H1 (cell line): ENCODE measurements at regions not wholly inside any gene's neighbourhood (a gene's known extent, or its start where the extent isn't known, plus 50 kb on each side); places are given as distances from the start of the nearest gene placed in this dataset.

Source experiments
- CTCF ChIA-PET: fragments of 300-600 bp; sonication (Branson Sonifier 250); formaldehyde crosslinking; loops from one replicate; lab custom pipeline; 2021; ENCODE audit not compliant: partially characterized antibody; lab: Charles Lee
- POLR2A ChIA-PET: fragments of 300-600 bp; sonication (Branson Sonifier 250); formaldehyde crosslinking; loops from one replicate; lab custom pipeline; 2021; ENCODE audit warnings: inconsistent platforms; ENCODE audit not compliant: partially characterized antibody; lab: Charles Lee
- DNase-seq, 2 experiments: peaks; one replicate each; pipeline versions ENCODE4 v3.0.0 to v3.0.0-alpha.2; 2010 to 2022; ENCODE audit warnings: low spot score in 2 of 2, low read depth in 1 of 2, mixed read lengths in 1 of 2
- FAIRE-seq: peaks from 2 replicates; lab custom pipeline; 2011; peaks lifted over from hg19 to GRCh38; lab: Jason Lieb, UNC
- H2AFZ ChIP-seq: 2 replicates; pipeline ENCODE4 v1.8.1; 2012; ENCODE audit warnings: low read length, inconsistent platforms
- H2AK5ac ChIP-seq: 2 replicates; pipeline ENCODE4 v1.6.1; 2013; ENCODE audit warnings: low read depth, low read length
- H2BK120ac ChIP-seq: replicated peaks from 2 replicates; pipeline ENCODE3; 2013; ENCODE audit warnings: low read depth, low read length, inconsistent platforms
- H2BK12ac ChIP-seq: 2 replicates; pipeline ENCODE4 v1.6.1; 2013; ENCODE audit warnings: low read depth, low read length
- H2BK15ac ChIP-seq: 2 replicates; pipeline ENCODE4 v1.6.1; 2013; ENCODE audit warnings: low read length
- H2BK20ac ChIP-seq: 2 replicates; pipeline ENCODE4 v1.6.1; 2013; ENCODE audit warnings: low read length
- H2BK5ac ChIP-seq: 2 replicates; pipeline ENCODE4 v1.6.1; 2013; ENCODE audit warnings: low read depth, low read length
- H3K14ac ChIP-seq: 2 replicates; pipeline ENCODE4 v1.6.1; 2013; ENCODE audit warnings: inconsistent platforms; ENCODE audit not compliant: insufficient read length
- H3K18ac ChIP-seq: 2 replicates; pipeline ENCODE4 v1.6.1; 2013; ENCODE audit warnings: low read length; ENCODE audit errors: extremely low read depth
- H3K23ac ChIP-seq: 2 replicates; pipeline ENCODE4 v1.6.1; 2013; ENCODE audit warnings: inconsistent platforms; ENCODE audit not compliant: insufficient read length
- H3K23me2 ChIP-seq: 2 replicates; pipeline ENCODE4 v1.6.1; 2013; ENCODE audit warnings: low read depth, low read length
- H3K27ac ChIP-seq: 2 replicates; pipeline ENCODE4 v1.6.1; 2011; ENCODE audit warnings: low read depth, low read length, inconsistent platforms
- H3K27me3 ChIP-seq, 4 experiments: replicated peaks in 1 of 4; 1 replicate in 1 of 4; 2 replicates in 3 of 4; pipeline versions ENCODE4 v1.6.1 to v1.8.1; 2011 to 2013; ENCODE audit warnings: low read length in 3 of 4, mild to moderate bottlenecking in 3 of 4, inconsistent platforms in 2 of 4, mixed read lengths in 2 of 4, moderate library complexity in 1 of 4; ENCODE audit not compliant: control insufficient read depth in 3 of 4, insufficient read depth in 3 of 4; ENCODE audit errors: extremely low read depth in 1 of 4
- H3K36me3 ChIP-seq, 4 experiments: 2 replicates each; pipeline versions ENCODE4 v1.6.1 to v1.8.1; 2011 to 2013; ENCODE audit warnings: mild to moderate bottlenecking in 4 of 4, low read length in 3 of 4, moderate library complexity in 2 of 4, control low read depth in 1 of 4, inconsistent platforms in 1 of 4; ENCODE audit not compliant: insufficient read depth in 4 of 4, control insufficient read depth in 2 of 4
- H3K4ac ChIP-seq: replicated peaks from 2 replicates; pipeline ENCODE3; 2013; ENCODE audit warnings: low read length, low read depth, mixed read lengths, inconsistent platforms; ENCODE audit not compliant: insufficient read length
- H3K4me1 ChIP-seq, 4 experiments: replicated peaks in 1 of 4; 1 replicate in 1 of 4; 2 replicates in 3 of 4; pipeline versions ENCODE4 v1.6.1 to v1.8.1; 2011 to 2013; ENCODE audit warnings: low read length in 3 of 4, inconsistent platforms in 2 of 4, mixed read lengths in 1 of 4; ENCODE audit not compliant: insufficient read depth in 4 of 4, control insufficient read depth in 3 of 4
- H3K4me2 ChIP-seq, 2 experiments: 2 replicates each; pipeline versions ENCODE4 v1.6.1 to v1.8.1; 2011 to 2013; ENCODE audit warnings: low read depth in 2 of 2, low read length in 2 of 2, control low read depth in 1 of 2, inconsistent platforms in 1 of 2, mild to moderate bottlenecking in 1 of 2; ENCODE audit not compliant: insufficient read depth in 1 of 2
- H3K4me3 ChIP-seq, 4 experiments: fragments of 200-600, 300-600 bp in 1 of 4; sonication (generic), shearing (Covaris generic), sonication (Bioruptor Twin) in 1 of 4; 2 replicates each; pipeline versions ENCODE4 v1.5.1 to v1.8.1; 2011 to 2016; ENCODE audit warnings: low read length in 4 of 4, low read depth in 3 of 4, control low read depth in 2 of 4, inconsistent platforms in 2 of 4, mild to moderate bottlenecking in 2 of 4, mixed read lengths in 1 of 4, moderate library complexity in 1 of 4; ENCODE audit not compliant: insufficient read depth in 2 of 4; ENCODE audit errors: extremely low read depth in 1 of 4
- H3K56ac ChIP-seq: replicated peaks from 2 replicates; pipeline ENCODE3; 2013; ENCODE audit warnings: low read depth, mild to moderate bottlenecking, mixed read lengths, low read length, inconsistent platforms; ENCODE audit not compliant: insufficient read length
- H3K79me1 ChIP-seq: 2 replicates; pipeline ENCODE4 v1.6.1; 2013; ENCODE audit warnings: low read depth, low read length, control low read depth
- H3K79me2 ChIP-seq, 2 experiments: 2 replicates each; pipeline versions ENCODE4 v1.6.1 to v1.8.1; 2012 to 2013; ENCODE audit warnings: low read length in 2 of 2, mild to moderate bottlenecking in 2 of 2, inconsistent platforms in 1 of 2; ENCODE audit not compliant: insufficient read depth in 2 of 2, control insufficient read depth in 1 of 2
- H3K9ac ChIP-seq, 4 experiments: replicated peaks in 1 of 4; 1 replicate in 1 of 4; 2 replicates in 3 of 4; pipeline versions ENCODE4 v1.6.1 to v1.8.1; 2011 to 2013; ENCODE audit warnings: low read depth in 3 of 4, low read length in 3 of 4, control low read depth in 2 of 4, mild to moderate bottlenecking in 2 of 4, moderate library complexity in 2 of 4, inconsistent platforms in 1 of 4; ENCODE audit errors: extremely low read depth in 1 of 4
- H3K9me3 ChIP-seq, 2 experiments: 2 replicates each; pipeline versions ENCODE4 v1.6.1 to v1.8.1; 2012 to 2013; ENCODE audit warnings: mild to moderate bottlenecking in 2 of 2, moderate library complexity in 2 of 2, control low read depth in 1 of 2, inconsistent platforms in 1 of 2, low read depth in 1 of 2, low read length in 1 of 2, mixed read lengths in 1 of 2; ENCODE audit not compliant: insufficient read depth in 2 of 2
- H4K20me1 ChIP-seq, 2 experiments: replicated peaks in 1 of 2; 2 replicates each; pipeline versions ENCODE3 to v1.8.1; 2011 to 2013; ENCODE audit warnings: inconsistent platforms in 2 of 2, low read length in 2 of 2, mild to moderate bottlenecking in 1 of 2; ENCODE audit not compliant: insufficient read depth in 2 of 2, control insufficient read depth in 1 of 2
- H4K5ac ChIP-seq: 2 replicates; pipeline ENCODE4 v1.6.1; 2013; ENCODE audit warnings: low read length, low read depth, mixed read lengths, inconsistent platforms; ENCODE audit not compliant: insufficient read length
- H4K8ac ChIP-seq: 2 replicates; pipeline ENCODE4 v1.8.0; 2013; ENCODE audit warnings: mild to moderate bottlenecking, moderate library complexity, low read length, inconsistent platforms; ENCODE audit not compliant: insufficient read depth; ENCODE audit errors: extremely low read depth
- H4K91ac ChIP-seq: replicated peaks from 2 replicates; pipeline ENCODE3; 2013; ENCODE audit warnings: low read length, mixed read lengths, inconsistent platforms; ENCODE audit not compliant: insufficient read length
- CREB1 ChIP-seq: IDR thresholded peaks from 2 replicates; pipeline ENCODE4 v1.6.1; 2012; ENCODE audit warnings: inconsistent platforms
- TCF12 ChIP-seq: IDR thresholded peaks from 2 replicates; pipeline ENCODE4 v1.6.1; 2011; ENCODE audit warnings: low read depth, mild to moderate bottlenecking, low read length
- WGBS, 2 experiments: shearing (Covaris generic) in 1 of 2; methylation state at CpG; one replicate each; pipeline versions ENCODE4 v1.1.6 to v1.1.7; 2013 to 2015; ENCODE audit warnings: low lambda C conversion rate in 2 of 2, mixed read lengths in 2 of 2, inconsistent platforms in 1 of 2, low coverage in 1 of 2, missing lambda C conversion rate in 1 of 2; ENCODE audit not compliant: insufficient replicate concordance in 2 of 2, insufficient coverage in 1 of 2, insufficient read length in 1 of 2; ENCODE audit errors: extremely low coverage in 1 of 2, missing lambda C conversion rate in 1 of 2; 5-methylcytosine and 5-hydroxymethylcytosine counted together

DNA sequence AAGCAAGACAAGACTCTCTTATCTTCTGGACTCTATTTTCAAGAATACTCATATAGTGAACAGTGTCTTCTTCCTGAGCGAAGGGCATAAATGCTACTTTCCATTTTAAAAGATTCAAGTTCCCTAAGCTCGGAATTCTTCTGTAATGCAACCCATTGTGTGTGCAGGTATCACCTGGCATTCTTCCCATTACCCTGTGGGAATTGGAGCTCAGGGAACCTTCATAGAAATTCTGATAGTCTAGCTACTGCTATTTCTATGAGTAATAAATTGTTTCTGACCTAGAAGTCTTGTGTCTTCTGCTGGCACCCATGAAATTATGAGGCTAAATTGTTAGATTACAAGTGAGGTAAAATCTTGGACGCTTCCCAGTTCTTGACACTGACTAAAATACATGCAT lies 324.1 kb upstream of the DIPK2B start:
- Histone ChIP-seq H2AK5ac (no peak overlapping the region), H4K8ac (no peak overlapping the region), H3K56ac (no peak overlapping the region), H3K23me2 (no peaks in the 10 kb centered on the region), H3K4me3 (no peak overlapping the region), H3K9me3 (no peaks in the 10 kb centered on the region), H2BK15ac (no peak overlapping the region), H3K18ac (no peak overlapping the region), H4K5ac (no peak overlapping the region), H2AFZ (no peak overlapping the region), H4K20me1 (no peaks in the 10 kb centered on the region), H2BK12ac (no peak overlapping the region), H3K4me2 (no peak overlapping the region), H3K23ac (no peak overlapping the region), H3K36me3 (no peaks in the 10 kb centered on the region), H2BK20ac (no peak overlapping the region), H3K14ac (no peak overlapping the region), H3K79me1 (no peaks in the 10 kb centered on the region), H3K79me2 (no peaks in the 10 kb centered on the region), H3K4me1 (no peaks in the 10 kb centered on the region), H3K27ac (no peak overlapping the region), H3K27me3 (no peaks in the 10 kb centered on the region), H3K9ac (no peak overlapping the region), H2BK120ac (no peak overlapping the region), H4K91ac (no peak overlapping the region), H2BK5ac (no peak overlapping the region), H3K4ac (no peak overlapping the region)
- FAIRE-seq (no peak), DNase-seq (no peak)
- ChIA-PET POLR2A (no interaction called here), CTCF (interaction anchor here (1.2 kb wide), 1 partner anchor 11 kb away, joined by 3 read pairs; no protein-coding TSS in a partner anchor)
- WGBS, 2 experiments: 82% methylated on average over 3 of the region's 3 CpGs; no CpG with 5 or more reads in 1 of the 2 experiments
- TF ChIP-seq CREB1 (no peak), TCF12 (no peak)
